Endodermal cell (in vitro differentiated cells): ENCODE measurements at regions not wholly inside any gene's neighbourhood (a gene's known extent, or its start where the extent isn't known, plus 50 kb on each side); places are given as distances from the start of the nearest gene placed in this dataset.

Source experiments
- DNase-seq: peaks from one replicate; pipeline ENCODE4 v3.0.0-alpha.2; 2017
- H3K27ac ChIP-seq: 2 replicates; pipeline ENCODE4 v1.5.1; 2013; ENCODE audit warnings: mild to moderate bottlenecking, low read depth, low read length, moderate library complexity
- H3K27me3 ChIP-seq: 2 replicates; pipeline ENCODE4 v1.6.1; 2013; ENCODE audit warnings: mild to moderate bottlenecking, low read length, moderate library complexity; ENCODE audit not compliant: insufficient read depth, control insufficient read depth, poor library complexity, severe bottlenecking
- H3K36me3 ChIP-seq: 2 replicates; pipeline ENCODE4 v1.7.0; 2013; ENCODE audit warnings: mild to moderate bottlenecking, low read length, moderate library complexity; ENCODE audit not compliant: control insufficient read depth, insufficient read depth
- H3K4me1 ChIP-seq: one replicate; pipeline ENCODE4 v1.7.0; 2013; ENCODE audit warnings: low read length; ENCODE audit not compliant: control insufficient read depth, insufficient read depth
- H3K4me3 ChIP-seq: 2 replicates; pipeline ENCODE4 v1.5.1; 2013; ENCODE audit warnings: mild to moderate bottlenecking, low read length, moderate library complexity
- H3K9ac ChIP-seq: 2 replicates; pipeline ENCODE4 v1.6.1; 2013; ENCODE audit warnings: mild to moderate bottlenecking, low read length, moderate library complexity; ENCODE audit not compliant: poor library complexity, severe bottlenecking; ENCODE audit errors: extremely low read depth
- H3K9me3 ChIP-seq: 2 replicates; pipeline ENCODE4 v1.6.1; 2013; ENCODE audit warnings: mild to moderate bottlenecking, low read length, moderate library complexity; ENCODE audit not compliant: control insufficient read depth
- H3K27ac Mint-ChIP-seq: 2 replicates; pipeline ENCODE4 v1.8.0; 2020; ENCODE audit warnings: mixed read lengths
- H3K27me3 Mint-ChIP-seq: 2 replicates; pipeline ENCODE4 v1.8.0; 2021; ENCODE audit warnings: mild to moderate bottlenecking, mixed read lengths; ENCODE audit not compliant: insufficient read depth
- H3K36me3 Mint-ChIP-seq: 2 replicates; pipeline ENCODE4 v1.8.0; 2020; ENCODE audit warnings: low read depth, mixed read lengths
- H3K4me1 Mint-ChIP-seq: 2 replicates; pipeline ENCODE4 v1.8.0; 2020; ENCODE audit warnings: mixed read lengths
- H3K4me3 Mint-ChIP-seq: 2 replicates; pipeline ENCODE4 v1.8.0; 2020; ENCODE audit warnings: mild to moderate bottlenecking, moderate library complexity, mixed read lengths
- H3K9me3 Mint-ChIP-seq: 2 replicates; pipeline ENCODE4 v1.8.0; 2020; ENCODE audit warnings: mild to moderate bottlenecking, mixed read lengths
- CTCF ChIP-seq: fragments of 200-600 bp; sonication (generic); conservative IDR thresholded peaks from 2 replicates; pipeline ENCODE4 v1.5.0; 2021; ENCODE audit warnings: antibody characterized with exemption, mild to moderate bottlenecking
- WGBS, 2 experiments: methylation state at CpG; one replicate each; pipeline versions ENCODE4 v1.1.5 to v1.1.7; 2013; ENCODE audit warnings: missing lambda C conversion rate in 2 of 2, mixed read lengths in 1 of 2; ENCODE audit not compliant: insufficient coverage in 1 of 2, insufficient read length in 1 of 2; 5-methylcytosine and 5-hydroxymethylcytosine counted together

- peaks cover 21% of the 10 kb centered on the region for H3K9me3 ChIP-seq
- no peaks in the 10 kb centered on the region for H3K4me1 ChIP-seq
- peaks cover 6% of the 10 kb centered on the region for H3K4me1 Mint-ChIP-seq
- no peak overlapping the region for H3K9ac ChIP-seq
- TF ChIP-seq CTCF: no peak
- no peaks in the 10 kb centered on the region for H3K27me3 Mint-ChIP-seq
- no peak for DNase-seq
- no peak overlapping the region for H3K27ac ChIP-seq
- no peaks in the 10 kb centered on the region for H3K36me3 ChIP-seq
- no peaks in the 10 kb centered on the region for H3K36me3 Mint-ChIP-seq
- 80 to 86% methylated on average over 1 to 3 of the region's 3 CpGs for WGBS, 2 experiments
- no peak overlapping the region for H3K4me3 ChIP-seq
- H3K27ac Mint-ChIP-seq: no peak overlapping the region
- H3K27me3 ChIP-seq: no peaks in the 10 kb centered on the region
- peaks cover 19% of the 10 kb centered on the region for H3K9me3 Mint-ChIP-seq
- H3K4me3 Mint-ChIP-seq: no peak overlapping the region
Measured at GRCh38 chr5:53386341-53386740, 94.1 kb upstream of the FST start.

- H3K4me1 ChIP-seq: no peaks in the 10 kb centered on the region
- no peak overlapping the region for H3K4me3 ChIP-seq
- DNase-seq: no peak
- no peak overlapping the region for H3K9ac ChIP-seq
- peaks cover 21% of the 10 kb centered on the region for H3K9me3 ChIP-seq
- Mint-ChIP-seq H3K9me3 (peaks cover 19% of the 10 kb centered on the region), H3K36me3 (no peaks in the 10 kb centered on the region), H3K4me1 (no peaks in the 10 kb centered on the region), H3K27ac (no peak overlapping the region), H3K27me3 (no peaks in the 10 kb centered on the region), H3K4me3 (no peak overlapping the region)
- no peaks in the 10 kb centered on the region for H3K27me3 ChIP-seq
- no peaks in the 10 kb centered on the region for H3K36me3 ChIP-seq
- no peak for TF ChIP-seq CTCF
- no peak overlapping the region for H3K27ac ChIP-seq
Measured at GRCh38 chr5:53389093-53389492, 91.3 kb upstream of the FST start.

- 93% methylated on average over 2 of the region's 2 CpGs; no CpG with 5 or more reads in 1 of the 2 experiments for WGBS, 2 experiments
- H3K4me1 Mint-ChIP-seq: no peaks in the 10 kb centered on the region
- TF ChIP-seq CTCF: no peak
- Histone ChIP-seq H3K9ac (no peak overlapping the region), H3K27me3 (no peaks in the 10 kb centered on the region), H3K27ac (no peak overlapping the region), H3K9me3 (peaks cover 21% of the 10 kb centered on the region), H3K4me1 (no peaks in the 10 kb centered on the region), H3K4me3 (no peak overlapping the region), H3K36me3 (no peaks in the 10 kb centered on the region)
- no peaks in the 10 kb centered on the region for H3K27me3 Mint-ChIP-seq
- DNase-seq: no peak
- peaks cover 19% of the 10 kb centered on the region for H3K9me3 Mint-ChIP-seq
- H3K36me3 Mint-ChIP-seq: no peaks in the 10 kb centered on the region
- H3K4me3 Mint-ChIP-seq: no peak overlapping the region
- H3K27ac Mint-ChIP-seq: no peak overlapping the region
Measured at GRCh38 chr5:53392073-53392472, 88.4 kb upstream of the FST start.
